SK-N-MC (cell line): ENCODE measurements at regions not wholly inside any gene's neighbourhood (a gene's known extent, or its start where the extent isn't known, plus 50 kb on each side); places are given as distances from the start of the nearest gene placed in this dataset.

Experiments
- EZH2 ChIP-seq: fragments of 200-600 bp; sonication (generic); IDR thresholded peaks from one replicate; pipeline ENCODE4 v1.6.1; 2017; ENCODE audit warnings: antibody characterized with exemption
- POLR2AphosphoS5 ChIP-seq: IDR thresholded peaks from 2 replicates; pipeline ENCODE4 v1.6.1; 2012; ENCODE audit warnings: mild to moderate bottlenecking, low read depth, low read length, borderline replicate concordance

- TF ChIP-seq POLR2AphosphoS5, result no peak
- TF ChIP-seq EZH2, result no peak
These were observed 393.8 kb downstream of the ZNF385D start for GRCh38 chr3:21357241-21357640.
